ENCODE measurements at regions not wholly inside any gene's neighbourhood (a gene's known extent, or its start where the extent isn't known, plus 50 kb on each side); places are given as distances from the start of the nearest gene placed in this dataset.

GRCh38 chr5:142397178-142397577 lies 72.4 kb upstream of the SPRY4 start:
- no peak for TF ChIP-seq CTCF (conservative IDR thresholded peaks at IDR 0.05)
- no peak for TF ChIP-seq EZH2 (IDR thresholded peaks at IDR 0.05; ENCODE audit: low read depth)

Data from PC-9 (cell line).